GM12873 (cell line): ENCODE measurements at regions not wholly inside any gene's neighbourhood (a gene's known extent, or its start where the extent isn't known, plus 50 kb on each side); places are given as distances from the start of the nearest gene placed in this dataset.

ENCODE experiments used
- CTCF ChIP-seq: IDR thresholded peaks from 2 replicates; pipeline ENCODE4 v1.5.1; 2012; ENCODE audit warnings: low read depth, mild to moderate bottlenecking, moderate library complexity, low read length, control low read depth; ENCODE audit not compliant: insufficient read depth; ENCODE audit errors: missing control alignments

GRCh38 chr5:90112033-90112692, 297.4 kb downstream of the CETN3 start:
- TF ChIP-seq CTCF: no peak

- no peak for TF ChIP-seq CTCF
Measured at GRCh38 chr5:90111364-90112032, 298.1 kb downstream of the CETN3 start.

- TF ChIP-seq CTCF: no peak
Measured at GRCh38 chr5:90109285-90109684, 300.3 kb downstream of the CETN3 start.

GRCh38 chr5:90099099-90099498, 310.5 kb downstream of the CETN3 start:
- no peak for TF ChIP-seq CTCF

GRCh38 chr5:90097082-90097477, 312.5 kb downstream of the CETN3 start:
- no peak for TF ChIP-seq CTCF

GRCh38 chr5:90096415-90097081, 313.0 kb downstream of the CETN3 start:
- no peak for TF ChIP-seq CTCF

- no peak for TF ChIP-seq CTCF
Measured at GRCh38 chr5:90095292-90096060, 314.1 kb downstream of the CETN3 start.
